Muscle of back (tissue), 3 donors: ENCODE measurements at regions not wholly inside any gene's neighbourhood (a gene's known extent, or its start where the extent isn't known, plus 50 kb on each side); places are given as distances from the start of the nearest gene placed in this dataset.
A peak's percentile ranks its signal among the peaks of the same experiment; 100 is the strongest.
"Not testable (repeated sequence)": the region's sequence is repeated elsewhere in the genome, so short reads cannot be mapped to it uniquely, and the experiment has no call there.

Source experiments
- DNase-seq, 3 donors: peaks; one replicate each; pipeline versions ENCODE4 v3.0.0 to v3.0.0-alpha.2; 2013

GRCh38 chr5:89218364-89218763 is 335.4 kb upstream of the MEF2C start:
- DNase-seq = no peak

GRCh38 chr5:89216606-89217005 is 333.6 kb upstream of the MEF2C start:
- peak in 1 of 3 donors; percentile 10 for DNase-seq

- peak; percentile 83 to 88 (median 87) for DNase-seq
Measured at GRCh38 chr5:89213573-89213972, 330.6 kb upstream of the MEF2C start.

- peak in 1 of 3 donors; percentile 79 for DNase-seq
Measured at GRCh38 chr5:89211836-89212235, 328.9 kb upstream of the MEF2C start.

GRCh38 chr5:89208811-89209210 is 325.8 kb upstream of the MEF2C start:
- no peak for DNase-seq

GRCh38 chr5:89208392-89208791 is 325.4 kb upstream of the MEF2C start:
- no peak for DNase-seq

- peak in 1 of 3 donors; percentile 17 for DNase-seq
Measured at GRCh38 chr5:89204756-89205155, 321.8 kb upstream of the MEF2C start.

- DNase-seq = no peak
Measured at GRCh38 chr5:89203611-89204010, 320.6 kb upstream of the MEF2C start.

- DNase-seq = no peak
Measured at GRCh38 chr5:89200899-89201298, 317.9 kb upstream of the MEF2C start.

- DNase-seq = no peak
Measured at GRCh38 chr5:89199306-89199705, 316.3 kb upstream of the MEF2C start.

- DNase-seq = peak in 2 of 3 donors; percentile 42 to 68
Measured at GRCh38 chr5:89191374-89191773, 308.4 kb upstream of the MEF2C start.

- DNase-seq = no peak
Measured at GRCh38 chr5:89190515-89191265, 307.7 kb upstream of the MEF2C start.

- DNase-seq = peak in 1 of 3 donors; percentile 9
Measured at GRCh38 chr5:89187883-89188465, 305.0 kb upstream of the MEF2C start.

- DNase-seq = no peak
Measured at GRCh38 chr5:89187268-89187667, 304.3 kb upstream of the MEF2C start.

- DNase-seq = no peak
Measured at GRCh38 chr5:89181546-89181945, 298.6 kb upstream of the MEF2C start.

- DNase-seq = peak in 1 of 3 donors; percentile 37
Measured at GRCh38 chr5:89179731-89180130, 296.7 kb upstream of the MEF2C start.

- peak in 2 of 3 donors; percentile 27 to 47 for DNase-seq
Measured at GRCh38 chr5:89178541-89178940, 295.6 kb upstream of the MEF2C start.

GRCh38 chr5:89173528-89173927 is 290.5 kb upstream of the MEF2C start:
- DNase-seq = no peak

GRCh38 chr5:89168766-89169165 is 285.8 kb upstream of the MEF2C start:
- no peak for DNase-seq

GRCh38 chr5:89164703-89165102 is 281.7 kb upstream of the MEF2C start:
- DNase-seq = not testable (repeated sequence)

GRCh38 chr5:89156226-89156625 is 273.2 kb upstream of the MEF2C start:
- no peak for DNase-seq

- peak in 2 of 3 donors; percentile 2 to 10 for DNase-seq
Measured at GRCh38 chr5:89147031-89147430, 264.0 kb upstream of the MEF2C start.

GRCh38 chr5:89137148-89137547 is 254.2 kb upstream of the MEF2C start:
- no peak for DNase-seq

- no peak for DNase-seq
Measured at GRCh38 chr5:89133975-89134374, 251.0 kb upstream of the MEF2C start.
